SK-N-SH (cell line): ENCODE measurements at regions not wholly inside any gene's neighbourhood (a gene's known extent, or its start where the extent isn't known, plus 50 kb on each side); places are given as distances from the start of the nearest gene placed in this dataset.

Experiments
- CTCF ChIA-PET: fragments of 300-600, 350-600 bp; formaldehyde crosslinking; extraction: SDS; loops from one replicate; lab custom pipeline; 2021; lab: Yijun Ruan, JAX
- POLR2A ChIA-PET: fragments of 350-600 bp; sonication (Branson Sonifier 250); formaldehyde crosslinking; extraction: SDS; loops from one replicate; lab custom pipeline; 2020; ENCODE audit warnings: antibody characterized with exemption, inconsistent platforms; lab: Yijun Ruan, JAX
- DNase-seq: peaks from one replicate; pipeline ENCODE4 v3.0.0; 2012
- H2AFZ ChIP-seq: fragments of 200-600 bp; sonication (generic); 2 replicates; pipeline ENCODE4 v1.8.1; 2016; ENCODE audit warnings: antibody characterized with exemption, mild to moderate bottlenecking, low read depth
- H3F3A ChIP-seq: fragments of 200-600 bp; sonication (generic); replicated peaks from 2 replicates; pipeline ENCODE3; 2016; ENCODE audit warnings: antibody characterized with exemption, mild to moderate bottlenecking; ENCODE audit not compliant: insufficient read depth
- H3K27ac ChIP-seq, 2 experiments: fragments of 200-500 bp in 1 of 2; fragments of 200-600 bp in 1 of 2; sonication (Bioruptor generic) in 1 of 2; sonication (generic), shearing (Covaris generic) in 1 of 2; 2 replicates each; pipeline versions ENCODE4 v1.5.1 to v1.6.1; 2014 to 2016; ENCODE audit warnings: low read depth in 2 of 2, inconsistent platforms in 1 of 2, low read length in 1 of 2, mild to moderate bottlenecking in 1 of 2, mixed read lengths in 1 of 2
- H3K27me3 ChIP-seq: fragments of 200-600 bp; sonication (generic), shearing (Covaris generic); 2 replicates; pipeline ENCODE4 v1.6.1; 2016; ENCODE audit warnings: mixed run types; ENCODE audit not compliant: insufficient read depth
- H3K36me3 ChIP-seq, 2 experiments: fragments of 200-500 bp in 1 of 2; fragments of 200-600 bp in 1 of 2; sonication (Bioruptor generic) in 1 of 2; sonication (generic) in 1 of 2; replicated peaks in 1 of 2; 2 replicates each; pipeline versions ENCODE3 to v1.5.1; 2014 to 2016; ENCODE audit warnings: low read length in 1 of 2, mild to moderate bottlenecking in 1 of 2; ENCODE audit not compliant: insufficient read depth in 2 of 2, control insufficient read depth in 1 of 2
- H3K4me1 ChIP-seq, 2 experiments: fragments of 200-500 bp in 1 of 2; fragments of 200-600 bp in 1 of 2; sonication (Bioruptor generic) in 1 of 2; sonication (generic), shearing (Covaris generic) in 1 of 2; 2 replicates each; pipeline versions ENCODE4 v1.5.1 to v1.6.1; 2014 to 2016; ENCODE audit warnings: low read depth in 1 of 2, low read length in 1 of 2, mixed run types in 1 of 2; ENCODE audit not compliant: insufficient read depth in 2 of 2, control insufficient read depth in 1 of 2
- H3K4me2 ChIP-seq: fragments of 200-600 bp; sonication (generic), shearing (Covaris generic); 2 replicates; pipeline ENCODE4 v1.6.1; 2017; ENCODE audit warnings: mixed run types
- H3K4me3 ChIP-seq, 2 experiments: fragments of 200-500 bp in 1 of 2; fragments of 200-600 bp in 1 of 2; sonication (Bioruptor generic) in 1 of 2; sonication (generic), shearing (Covaris generic) in 1 of 2; 2 replicates each; pipeline versions ENCODE4 v1.5.1 to v1.8.1; 2014 to 2016; ENCODE audit warnings: low read depth in 2 of 2, inconsistent platforms in 1 of 2, low read length in 1 of 2, mild to moderate bottlenecking in 1 of 2, mixed read lengths in 1 of 2, moderate library complexity in 1 of 2
- H3K79me2 ChIP-seq: fragments of 200-600 bp; sonication (generic); 2 replicates; pipeline ENCODE4 v1.8.1; 2017; ENCODE audit warnings: mild to moderate bottlenecking; ENCODE audit not compliant: insufficient read depth
- H3K9ac ChIP-seq: fragments of 200-600 bp; sonication (generic); 2 replicates; pipeline ENCODE4 v1.6.1; 2017; ENCODE audit warnings: mixed run types
- H3K9me2 ChIP-seq: fragments of 200-600 bp; sonication (generic); 2 replicates; pipeline ENCODE4 v1.6.1; 2017; ENCODE audit warnings: mixed run types
- H3K9me3 ChIP-seq: fragments of 200-600 bp; sonication (generic); 2 replicates; pipeline ENCODE4 v1.6.1; 2017; ENCODE audit warnings: mixed run types, mild to moderate bottlenecking, moderate library complexity
- H4K20me1 ChIP-seq: fragments of 200-600 bp; sonication (generic); 2 replicates; pipeline ENCODE4 v1.6.1; 2017; ENCODE audit warnings: mild to moderate bottlenecking, mixed run types; ENCODE audit not compliant: insufficient read depth
- ELF1 ChIP-seq: IDR thresholded peaks from 2 replicates; pipeline ENCODE4 v1.4.0; 2012
- EP300 ChIP-seq, 2 experiments: IDR thresholded peaks; 2 replicates each; pipeline versions ENCODE4 v1.4.0 to v1.6.1; 2012; ENCODE audit warnings: borderline replicate concordance in 1 of 2, low read depth in 1 of 2, low read length in 1 of 2
- FOSL2 ChIP-seq: IDR thresholded peaks from 2 replicates; pipeline ENCODE4 v1.4.0; 2012; ENCODE audit warnings: low read depth, mild to moderate bottlenecking, moderate library complexity, borderline replicate concordance
- GABPA ChIP-seq: IDR thresholded peaks from 2 replicates; pipeline ENCODE4 v1.4.0; 2012; ENCODE audit warnings: low read depth, mild to moderate bottlenecking
- PBX3 ChIP-seq: IDR thresholded peaks from 2 replicates; pipeline ENCODE4; 2012
- POLR2AphosphoS5 ChIP-seq: IDR thresholded peaks from 2 replicates; pipeline ENCODE4 v1.6.1; 2012; ENCODE audit warnings: low read depth, low read length
- RAD21 ChIP-seq: IDR thresholded peaks from 2 replicates; pipeline ENCODE4 v1.6.1; 2012; ENCODE audit warnings: mild to moderate bottlenecking, low read length
- REST ChIP-seq: IDR thresholded peaks from 2 replicates; pipeline ENCODE4 v1.6.1; 2012; ENCODE audit warnings: mild to moderate bottlenecking, low read depth, low read length, moderate library complexity
- SIN3A ChIP-seq: IDR thresholded peaks from 2 replicates; pipeline ENCODE4 v1.6.1; 2012; ENCODE audit warnings: low read depth, mild to moderate bottlenecking, low read length, moderate library complexity, borderline replicate concordance
- SMC3 ChIP-seq: IDR thresholded peaks from 2 replicates; pipeline ENCODE4 v1.6.1; 2012; ENCODE audit warnings: low read depth, low read length, improper control_type of control experiment
- TCF12 ChIP-seq: IDR thresholded peaks from 2 replicates; pipeline ENCODE4 v1.4.0; 2012
- TEAD4 ChIP-seq: IDR thresholded peaks from 2 replicates; pipeline ENCODE4 v1.4.0; 2012; ENCODE audit warnings: mild to moderate bottlenecking, borderline replicate concordance; ENCODE audit not compliant: insufficient read depth
- YY1 ChIP-seq: IDR thresholded peaks from 2 replicates; pipeline ENCODE4 v1.4.0; 2012; ENCODE audit warnings: low read depth, mild to moderate bottlenecking
- WGBS: methylation state at CpG from one replicate; pipeline ENCODE4 v1.1.6; 2017; ENCODE audit warnings: low lambda C conversion rate; 5-methylcytosine and 5-hydroxymethylcytosine counted together
- TF ChIP-seq, protein P1 (sequence below): IDR thresholded peaks from 2 replicates; pipeline ENCODE4 v1.4.0; 2012; ENCODE audit warnings: low read depth, borderline replicate concordance
- TF ChIP-seq, protein P2 (sequence below): IDR thresholded peaks from 2 replicates; pipeline ENCODE4 v1.4.0; 2012; ENCODE audit warnings: low read depth, borderline replicate concordance
- TF ChIP-seq, protein P3 (sequence below): fragments of 200-600 bp; sonication (generic); IDR thresholded peaks from 2 replicates; pipeline ENCODE4 v1.6.1; 2017; ENCODE audit warnings: antibody characterized with exemption, mild to moderate bottlenecking, moderate library complexity
- TF ChIP-seq, protein P4 (sequence below): IDR thresholded peaks from 2 replicates; pipeline ENCODE4 v1.4.0; 2012; ENCODE audit warnings: low read depth

GRCh38 chr4:126851391-126851790, 781.4 kb upstream of the INTU start:
- TF ChIP-seq PBX3, result 0 out of 2 replicates have a peak, but pooled peaks have one; percentile 33
- TF ChIP-seq TCF12, result peak; percentile 48
- TF ChIP-seq SIN3A, result no peak
- no peak for TF ChIP-seq REST
- TF ChIP-seq EP300 (IDR thresholded peaks at IDR 0.05; ENCODE audit: borderline replicate concordance in 1 of 2, low read depth in 1 of 2, low read length in 1 of 2), result no peak
- no peak for TF ChIP-seq RAD21
- H3K4me1 ChIP-seq, result peaks cover 0 to 10% of the 10 kb centered on the region in 2 experiments; a peak in 3 of 4 replicates
- no peak for DNase-seq
- H3K4me2 ChIP-seq, result no peak overlapping the region
- no peak overlapping the region for H3K9ac ChIP-seq
- H3K9me2 ChIP-seq, result peaks cover 3% of the 10 kb centered on the region; the same call in 1 of the 2 replicates
- H4K20me1 ChIP-seq, result no peaks in the 10 kb centered on the region
- no peaks in the 10 kb centered on the region for H3K79me2 ChIP-seq
- peak overlapping the region in 1 of 2 experiments; percentile 84; a peak in 1 of 4 replicates for H3K27ac ChIP-seq
- no peaks in the 10 kb centered on the region for H3K27me3 ChIP-seq
- ChIA-PET POLR2A (no interaction called here), CTCF (interaction anchor here (0.7 kb wide), 1 partner anchor 90 kb away, joined by 3 read pairs; no protein-coding TSS in a partner anchor)
- no peak overlapping the region for H2AFZ ChIP-seq
- 85% methylated on average over 1 of the region's 1 CpG for WGBS
- H3K9me3 ChIP-seq, result no peaks in the 10 kb centered on the region
- peaks cover 17% of the 10 kb centered on the region for H3F3A ChIP-seq
- H3K4me3 ChIP-seq, result no peak overlapping the region
- H3K36me3 ChIP-seq, result no peaks in the 10 kb centered on the region

- ChIA-PET CTCF (interaction anchor here (0.6 kb wide), 2 partner anchors 90 to 101 kb away, joined by 3 read pairs; no protein-coding TSS in a partner anchor), POLR2A (no interaction called here)
- H3K9ac ChIP-seq, result no peak overlapping the region
- no peaks in the 10 kb centered on the region for H4K20me1 ChIP-seq
- no peak overlapping the region for H3K4me2 ChIP-seq
- H3K9me3 ChIP-seq, result no peaks in the 10 kb centered on the region
- H3K27ac ChIP-seq, result no peak overlapping the region
- H3K79me2 ChIP-seq, result no peaks in the 10 kb centered on the region
- no peaks in the 10 kb centered on the region for H3K36me3 ChIP-seq
- no peak overlapping the region for H2AFZ ChIP-seq
- peaks cover 20% of the 10 kb centered on the region for H3F3A ChIP-seq
- no peak overlapping the region for H3K4me3 ChIP-seq
- peaks cover 0 to 9% of the 10 kb centered on the region in 2 experiments; a peak in 3 of 4 replicates for H3K4me1 ChIP-seq
- H3K27me3 ChIP-seq, result no peaks in the 10 kb centered on the region
- DNase-seq, result no peak
- H3K9me2 ChIP-seq, result no peaks in the 10 kb centered on the region
- no peak for TF ChIP-seq SIN3A
- no peak for TF ChIP-seq GABPA
- no peak for TF ChIP-seq TEAD4
- TF ChIP-seq POLR2AphosphoS5, result no peak
- TF ChIP-seq, protein P1, sequence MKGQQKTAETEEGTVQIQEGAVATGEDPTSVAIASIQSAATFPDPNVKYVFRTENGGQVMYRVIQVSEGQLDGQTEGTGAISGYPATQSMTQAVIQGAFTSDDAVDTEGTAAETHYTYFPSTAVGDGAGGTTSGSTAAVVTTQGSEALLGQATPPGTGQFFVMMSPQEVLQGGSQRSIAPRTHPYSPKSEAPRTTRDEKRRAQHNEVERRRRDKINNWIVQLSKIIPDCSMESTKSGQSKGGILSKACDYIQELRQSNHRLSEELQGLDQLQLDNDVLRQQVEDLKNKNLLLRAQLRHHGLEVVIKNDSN, result no peak
- no peak for TF ChIP-seq ELF1
- TF ChIP-seq, protein P2, sequence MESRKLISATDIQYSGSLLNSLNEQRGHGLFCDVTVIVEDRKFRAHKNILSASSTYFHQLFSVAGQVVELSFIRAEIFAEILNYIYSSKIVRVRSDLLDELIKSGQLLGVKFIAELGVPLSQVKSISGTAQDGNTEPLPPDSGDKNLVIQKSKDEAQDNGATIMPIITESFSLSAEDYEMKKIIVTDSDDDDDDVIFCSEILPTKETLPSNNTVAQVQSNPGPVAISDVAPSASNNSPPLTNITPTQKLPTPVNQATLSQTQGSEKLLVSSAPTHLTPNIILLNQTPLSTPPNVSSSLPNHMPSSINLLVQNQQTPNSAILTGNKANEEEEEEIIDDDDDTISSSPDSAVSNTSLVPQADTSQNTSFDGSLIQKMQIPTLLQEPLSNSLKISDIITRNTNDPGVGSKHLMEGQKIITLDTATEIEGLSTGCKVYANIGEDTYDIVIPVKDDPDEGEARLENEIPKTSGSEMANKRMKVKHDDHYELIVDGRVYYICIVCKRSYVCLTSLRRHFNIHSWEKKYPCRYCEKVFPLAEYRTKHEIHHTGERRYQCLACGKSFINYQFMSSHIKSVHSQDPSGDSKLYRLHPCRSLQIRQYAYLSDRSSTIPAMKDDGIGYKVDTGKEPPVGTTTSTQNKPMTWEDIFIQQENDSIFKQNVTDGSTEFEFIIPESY, result no peak
- TF ChIP-seq, protein P3, sequence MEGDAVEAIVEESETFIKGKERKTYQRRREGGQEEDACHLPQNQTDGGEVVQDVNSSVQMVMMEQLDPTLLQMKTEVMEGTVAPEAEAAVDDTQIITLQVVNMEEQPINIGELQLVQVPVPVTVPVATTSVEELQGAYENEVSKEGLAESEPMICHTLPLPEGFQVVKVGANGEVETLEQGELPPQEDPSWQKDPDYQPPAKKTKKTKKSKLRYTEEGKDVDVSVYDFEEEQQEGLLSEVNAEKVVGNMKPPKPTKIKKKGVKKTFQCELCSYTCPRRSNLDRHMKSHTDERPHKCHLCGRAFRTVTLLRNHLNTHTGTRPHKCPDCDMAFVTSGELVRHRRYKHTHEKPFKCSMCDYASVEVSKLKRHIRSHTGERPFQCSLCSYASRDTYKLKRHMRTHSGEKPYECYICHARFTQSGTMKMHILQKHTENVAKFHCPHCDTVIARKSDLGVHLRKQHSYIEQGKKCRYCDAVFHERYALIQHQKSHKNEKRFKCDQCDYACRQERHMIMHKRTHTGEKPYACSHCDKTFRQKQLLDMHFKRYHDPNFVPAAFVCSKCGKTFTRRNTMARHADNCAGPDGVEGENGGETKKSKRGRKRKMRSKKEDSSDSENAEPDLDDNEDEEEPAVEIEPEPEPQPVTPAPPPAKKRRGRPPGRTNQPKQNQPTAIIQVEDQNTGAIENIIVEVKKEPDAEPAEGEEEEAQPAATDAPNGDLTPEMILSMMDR, result no peak
- no peak for TF ChIP-seq RAD21
- TF ChIP-seq, protein P4, sequence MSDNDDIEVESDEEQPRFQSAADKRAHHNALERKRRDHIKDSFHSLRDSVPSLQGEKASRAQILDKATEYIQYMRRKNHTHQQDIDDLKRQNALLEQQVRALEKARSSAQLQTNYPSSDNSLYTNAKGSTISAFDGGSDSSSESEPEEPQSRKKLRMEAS, result no peak
- TF ChIP-seq SMC3, result no peak
- TF ChIP-seq FOSL2, result no peak
- no peak for TF ChIP-seq YY1
Measured at GRCh38 chr4:126853715-126854114, 779.0 kb upstream of the INTU start.
